Panc1 (cell line): ENCODE measurements at regions not wholly inside any gene's neighbourhood (a gene's known extent, or its start where the extent isn't known, plus 50 kb on each side); places are given as distances from the start of the nearest gene placed in this dataset.

Experiments
- ATAC-seq: fragments of 200-7000 bp; cut with Tn5 transposase; 2 replicates; pipeline ENCODE4 v1.9.1; 2020; ENCODE audit warnings: mild to moderate bottlenecking, moderate library complexity
- BruUV-seq: library from RNA; stranded (reverse); fragments of 400-500 nt; replicated peaks from 2 replicates; lab custom pipeline; 2021; lab: Mats Ljungman, UMichigan
- CTCF ChIA-PET: fragments of 300-600 bp; sonication (Branson Sonifier 250); formaldehyde crosslinking; loops from one replicate; lab custom pipeline; 2022; ENCODE audit warnings: antibody characterized with exemption; lab: Charles Lee
- POLR2A ChIA-PET: fragments of 300-600 bp; sonication (Branson Sonifier 250); formaldehyde crosslinking; loops from one replicate; lab custom pipeline; 2022; ENCODE audit warnings: antibody characterized with exemption; lab: Charles Lee
- DNase-seq: peaks from one replicate; pipeline ENCODE4 v3.0.0-alpha.2; 2010; ENCODE audit warnings: low read depth, low spot score
- H3K27ac ChIP-seq: 2 replicates; pipeline ENCODE4 v1.5.1; 2011; ENCODE audit warnings: mild to moderate bottlenecking, low read length, inconsistent platforms
- H3K27me3 ChIP-seq: fragments of 200-500 bp; sonication (Bioruptor generic); 2 replicates; pipeline ENCODE4 v1.6.0; 2014; ENCODE audit warnings: low read length, inconsistent platforms; ENCODE audit not compliant: control insufficient read depth, insufficient read depth
- H3K36me3 ChIP-seq: fragments of 200-500 bp; sonication (Bioruptor generic); 2 replicates; pipeline ENCODE4 v1.5.1; 2014; ENCODE audit warnings: inconsistent platforms, mild to moderate bottlenecking, low read length, moderate library complexity; ENCODE audit not compliant: control insufficient read depth, insufficient read depth
- H3K4me1 ChIP-seq: 2 replicates; pipeline ENCODE4 v1.5.1; 2011; ENCODE audit warnings: inconsistent platforms, mild to moderate bottlenecking, low read length, moderate library complexity; ENCODE audit not compliant: control insufficient read depth, insufficient read depth
- H3K4me3 ChIP-seq, 2 experiments: 2 replicates each; pipeline ENCODE4 v1.5.1; 2011 to 2012; ENCODE audit warnings: low read depth in 2 of 2, low read length in 2 of 2, mild to moderate bottlenecking in 2 of 2, inconsistent platforms in 1 of 2, moderate library complexity in 1 of 2
- H3K9me3 ChIP-seq: fragments of 200-500 bp; sonication (Bioruptor generic); 2 replicates; pipeline ENCODE4 v1.5.1; 2014; ENCODE audit warnings: low read depth, mild to moderate bottlenecking, inconsistent platforms, low read length, moderate library complexity; ENCODE audit not compliant: control insufficient read depth, insufficient read depth
- CTCF ChIP-seq: fragments of 450-650 bp; IDR thresholded peaks from 2 replicates; pipeline ENCODE4 v1.5.1; 2017; ENCODE audit warnings: mild to moderate bottlenecking
- POLR2AphosphoS5 ChIP-seq: IDR thresholded peaks from 2 replicates; pipeline ENCODE4 v1.6.1; 2012; ENCODE audit warnings: mild to moderate bottlenecking, low read depth, low read length, moderate library complexity
- SIN3A ChIP-seq: IDR thresholded peaks from 2 replicates; pipeline ENCODE4 v1.6.1; 2012; ENCODE audit warnings: low read depth, mild to moderate bottlenecking, low read length, moderate library complexity, borderline replicate concordance; ENCODE audit not compliant: insufficient read depth
- TCF7L2 ChIP-seq: IDR thresholded peaks from 2 replicates; pipeline ENCODE4 v1.6.1; 2011; ENCODE audit warnings: mild to moderate bottlenecking, low read depth, low read length, inconsistent platforms
- in situ Hi-C: cut with HindIII; loops from 2 replicates; pipeline ENCODE4 v1.10.0; 2016; ENCODE audit warnings: low sequenced_read_pairs, low pct_unique_long_range_greater_than_20kb
- intact Hi-C: fragments of 100-400 bp; cut with micrococcal nuclease; formaldehyde crosslinking; loops from one replicate; pipeline ENCODE4 v1.10.0; 2022; ENCODE audit not compliant: unreplicated experiment
- TF ChIP-seq, protein P1 (sequence below), 2 experiments: IDR thresholded peaks; 2 replicates each; pipeline ENCODE4 v1.6.1; 2011 to 2012; ENCODE audit warnings: low read depth in 2 of 2, control low read depth in 1 of 2, low read length in 1 of 2, mild to moderate bottlenecking in 1 of 2, moderate library complexity in 1 of 2; ENCODE audit not compliant: insufficient read depth in 1 of 2

- POLR2A ChIA-PET = no interaction called here
- BruUV-seq = no TSS peak
- Histone ChIP-seq H3K27me3 (no peaks in the 10 kb centered on the region), H3K4me1 (no peaks in the 10 kb centered on the region), H3K27ac (no peak overlapping the region), H3K9me3 (no peaks in the 10 kb centered on the region), H3K4me3 (no peak overlapping the region), H3K36me3 (no peaks in the 10 kb centered on the region)
- DNase-seq = no peak
- intact Hi-C loops (no loop called here), in situ Hi-C loops (no loop called here)
- TF ChIP-seq POLR2AphosphoS5 (no peak), CTCF (no peak), SIN3A (no peak), TCF7L2 (no peak)
- TF ChIP-seq, protein P1, sequence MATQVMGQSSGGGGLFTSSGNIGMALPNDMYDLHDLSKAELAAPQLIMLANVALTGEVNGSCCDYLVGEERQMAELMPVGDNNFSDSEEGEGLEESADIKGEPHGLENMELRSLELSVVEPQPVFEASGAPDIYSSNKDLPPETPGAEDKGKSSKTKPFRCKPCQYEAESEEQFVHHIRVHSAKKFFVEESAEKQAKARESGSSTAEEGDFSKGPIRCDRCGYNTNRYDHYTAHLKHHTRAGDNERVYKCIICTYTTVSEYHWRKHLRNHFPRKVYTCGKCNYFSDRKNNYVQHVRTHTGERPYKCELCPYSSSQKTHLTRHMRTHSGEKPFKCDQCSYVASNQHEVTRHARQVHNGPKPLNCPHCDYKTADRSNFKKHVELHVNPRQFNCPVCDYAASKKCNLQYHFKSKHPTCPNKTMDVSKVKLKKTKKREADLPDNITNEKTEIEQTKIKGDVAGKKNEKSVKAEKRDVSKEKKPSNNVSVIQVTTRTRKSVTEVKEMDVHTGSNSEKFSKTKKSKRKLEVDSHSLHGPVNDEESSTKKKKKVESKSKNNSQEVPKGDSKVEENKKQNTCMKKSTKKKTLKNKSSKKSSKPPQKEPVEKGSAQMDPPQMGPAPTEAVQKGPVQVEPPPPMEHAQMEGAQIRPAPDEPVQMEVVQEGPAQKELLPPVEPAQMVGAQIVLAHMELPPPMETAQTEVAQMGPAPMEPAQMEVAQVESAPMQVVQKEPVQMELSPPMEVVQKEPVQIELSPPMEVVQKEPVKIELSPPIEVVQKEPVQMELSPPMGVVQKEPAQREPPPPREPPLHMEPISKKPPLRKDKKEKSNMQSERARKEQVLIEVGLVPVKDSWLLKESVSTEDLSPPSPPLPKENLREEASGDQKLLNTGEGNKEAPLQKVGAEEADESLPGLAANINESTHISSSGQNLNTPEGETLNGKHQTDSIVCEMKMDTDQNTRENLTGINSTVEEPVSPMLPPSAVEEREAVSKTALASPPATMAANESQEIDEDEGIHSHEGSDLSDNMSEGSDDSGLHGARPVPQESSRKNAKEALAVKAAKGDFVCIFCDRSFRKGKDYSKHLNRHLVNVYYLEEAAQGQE (IDR thresholded peaks at IDR 0.05; ENCODE audit: insufficient read depth in 1 of 2, low read depth in 2 of 2, low read length in 1 of 2) = no peak
- ATAC-seq = no peak
- CTCF ChIA-PET = no interaction called here
Measured at GRCh38 chr18:44586782-44587524, 93.7 kb upstream of the SETBP1 start.

- H3K9me3 ChIP-seq = no peaks in the 10 kb centered on the region
- DNase-seq (no peak), ATAC-seq (no peak)
- H3K36me3 ChIP-seq = no peaks in the 10 kb centered on the region
- BruUV-seq = no TSS peak
- no peaks in the 10 kb centered on the region for H3K27me3 ChIP-seq
- ChIA-PET POLR2A (no interaction called here), CTCF (no interaction called here)
- intact Hi-C loops = no loop called here
- TF ChIP-seq POLR2AphosphoS5 = no peak
- TF ChIP-seq, protein P1 (IDR thresholded peaks at IDR 0.05; ENCODE audit: insufficient read depth in 1 of 2, low read depth in 2 of 2, low read length in 1 of 2) = no peak
- no peak for TF ChIP-seq TCF7L2
- no peak for TF ChIP-seq SIN3A
- no peak for TF ChIP-seq CTCF
- H3K4me3 ChIP-seq = no peak overlapping the region
- in situ Hi-C loops = no loop called here
- H3K27ac ChIP-seq = no peak overlapping the region
- no peaks in the 10 kb centered on the region for H3K4me1 ChIP-seq
Measured at GRCh38 chr18:44588508-44588907, 92.2 kb upstream of the SETBP1 start.
